HFF-Myc (cell line): ENCODE measurements at regions not wholly inside any gene's neighbourhood (a gene's known extent, or its start where the extent isn't known, plus 50 kb on each side); places are given as distances from the start of the nearest gene placed in this dataset.

Source experiments
- DNase-seq: peaks from one replicate; pipeline ENCODE4 v3.0.0-alpha.2; 2011; ENCODE audit warnings: low read depth; ENCODE audit errors: extremely low read depth
- H3K4me3 ChIP-seq: replicated peaks from 2 replicates; pipeline ENCODE4 v1.5.1; 2011; ENCODE audit warnings: low read depth, mild to moderate bottlenecking, control low read depth, low read length
- TF ChIP-seq, protein P1 (sequence below): IDR thresholded peaks from 2 replicates; pipeline ENCODE4 v1.5.1; 2012; ENCODE audit warnings: mild to moderate bottlenecking, low read depth, low read length, control low read depth; ENCODE audit errors: missing control alignments

DNA sequence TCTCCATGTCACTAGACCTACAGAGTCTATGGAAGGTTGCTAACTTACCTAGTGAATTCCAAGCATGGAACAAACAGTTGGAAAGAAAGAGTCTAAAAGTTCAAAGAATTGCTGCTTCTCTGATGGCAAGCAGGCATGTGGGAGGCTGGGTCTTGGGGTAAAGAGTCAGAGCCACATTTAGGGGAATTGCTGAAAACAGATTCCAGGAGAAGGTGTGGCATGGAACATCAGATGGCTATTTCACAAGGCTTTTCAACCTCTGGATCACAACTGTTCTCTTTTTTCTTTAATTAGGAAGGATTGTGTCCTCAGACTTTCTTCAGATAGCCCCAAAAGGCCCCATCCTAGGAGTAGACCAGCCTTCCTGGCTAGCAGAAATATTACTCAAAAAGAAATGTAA, 601.5 kb downstream of the MAFB start:
- no peak overlapping the region for H3K4me3 ChIP-seq
- no peak for DNase-seq
- TF ChIP-seq, protein P1, sequence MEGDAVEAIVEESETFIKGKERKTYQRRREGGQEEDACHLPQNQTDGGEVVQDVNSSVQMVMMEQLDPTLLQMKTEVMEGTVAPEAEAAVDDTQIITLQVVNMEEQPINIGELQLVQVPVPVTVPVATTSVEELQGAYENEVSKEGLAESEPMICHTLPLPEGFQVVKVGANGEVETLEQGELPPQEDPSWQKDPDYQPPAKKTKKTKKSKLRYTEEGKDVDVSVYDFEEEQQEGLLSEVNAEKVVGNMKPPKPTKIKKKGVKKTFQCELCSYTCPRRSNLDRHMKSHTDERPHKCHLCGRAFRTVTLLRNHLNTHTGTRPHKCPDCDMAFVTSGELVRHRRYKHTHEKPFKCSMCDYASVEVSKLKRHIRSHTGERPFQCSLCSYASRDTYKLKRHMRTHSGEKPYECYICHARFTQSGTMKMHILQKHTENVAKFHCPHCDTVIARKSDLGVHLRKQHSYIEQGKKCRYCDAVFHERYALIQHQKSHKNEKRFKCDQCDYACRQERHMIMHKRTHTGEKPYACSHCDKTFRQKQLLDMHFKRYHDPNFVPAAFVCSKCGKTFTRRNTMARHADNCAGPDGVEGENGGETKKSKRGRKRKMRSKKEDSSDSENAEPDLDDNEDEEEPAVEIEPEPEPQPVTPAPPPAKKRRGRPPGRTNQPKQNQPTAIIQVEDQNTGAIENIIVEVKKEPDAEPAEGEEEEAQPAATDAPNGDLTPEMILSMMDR, result no peak

DNA sequence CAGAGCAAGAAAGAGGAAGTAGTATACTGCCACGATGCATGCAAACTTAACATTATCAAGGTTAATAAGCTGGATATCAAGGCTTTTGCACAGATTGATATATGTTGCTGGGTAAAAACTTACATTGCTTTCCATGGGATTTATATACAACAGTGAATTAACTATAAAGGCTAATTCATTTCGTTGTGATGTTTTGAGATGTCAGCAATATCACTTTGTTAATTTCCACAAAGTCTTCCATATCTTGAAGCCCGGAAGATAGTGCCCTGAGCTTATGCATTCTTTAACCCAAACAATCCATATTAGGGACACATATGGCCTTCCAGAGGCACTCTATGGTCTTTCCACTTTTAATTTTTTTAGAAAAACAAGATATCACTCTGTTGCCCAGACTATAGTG, 603.5 kb downstream of the MAFB start:
- H3K4me3 ChIP-seq, result no peak overlapping the region
- TF ChIP-seq, protein P1, result no peak
- DNase-seq, result no peak

DNA sequence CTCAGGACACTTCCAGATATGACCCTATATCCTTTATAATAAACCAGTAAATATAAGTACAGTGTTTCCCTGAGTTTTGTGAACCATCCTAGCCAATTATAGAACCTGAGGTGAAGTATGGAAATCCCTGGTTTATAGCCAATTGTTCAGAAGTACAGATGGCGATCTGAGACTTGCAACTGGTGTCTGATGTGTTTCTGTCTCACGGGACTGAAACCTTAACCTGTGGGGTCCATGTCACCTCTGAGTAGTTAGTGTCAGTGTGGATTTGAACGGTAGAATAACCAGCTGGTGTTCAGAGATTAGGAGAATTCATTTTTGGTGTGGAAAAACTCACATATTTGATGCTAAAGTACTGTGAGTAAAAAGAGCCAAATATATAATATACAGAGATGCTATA, 606.6 kb downstream of the MAFB start:
- no peak for DNase-seq
- TF ChIP-seq, protein P1, result no peak
- no peak overlapping the region for H3K4me3 ChIP-seq

DNA sequence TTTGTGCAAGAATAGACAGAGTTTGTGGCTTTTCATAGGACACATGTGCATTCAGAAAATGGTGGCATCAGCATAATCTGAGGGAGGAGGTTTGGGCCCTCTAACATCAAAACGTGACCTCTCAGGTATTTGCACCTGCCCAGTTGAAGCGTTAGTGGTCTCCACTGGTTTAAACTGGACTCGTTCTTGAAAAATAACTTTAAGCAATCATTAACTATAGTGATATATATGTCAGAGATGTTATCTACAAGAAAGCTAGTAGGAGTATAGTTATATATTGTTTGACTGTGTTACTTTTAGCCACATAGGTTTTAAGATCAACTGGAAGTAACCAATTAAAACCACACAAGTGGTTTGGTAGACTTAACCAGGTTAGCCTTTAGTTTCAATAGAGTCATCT, 607.4 kb downstream of the MAFB start:
- TF ChIP-seq, protein P1, result no peak
- H3K4me3 ChIP-seq, result no peak overlapping the region
- DNase-seq, result no peak

DNA sequence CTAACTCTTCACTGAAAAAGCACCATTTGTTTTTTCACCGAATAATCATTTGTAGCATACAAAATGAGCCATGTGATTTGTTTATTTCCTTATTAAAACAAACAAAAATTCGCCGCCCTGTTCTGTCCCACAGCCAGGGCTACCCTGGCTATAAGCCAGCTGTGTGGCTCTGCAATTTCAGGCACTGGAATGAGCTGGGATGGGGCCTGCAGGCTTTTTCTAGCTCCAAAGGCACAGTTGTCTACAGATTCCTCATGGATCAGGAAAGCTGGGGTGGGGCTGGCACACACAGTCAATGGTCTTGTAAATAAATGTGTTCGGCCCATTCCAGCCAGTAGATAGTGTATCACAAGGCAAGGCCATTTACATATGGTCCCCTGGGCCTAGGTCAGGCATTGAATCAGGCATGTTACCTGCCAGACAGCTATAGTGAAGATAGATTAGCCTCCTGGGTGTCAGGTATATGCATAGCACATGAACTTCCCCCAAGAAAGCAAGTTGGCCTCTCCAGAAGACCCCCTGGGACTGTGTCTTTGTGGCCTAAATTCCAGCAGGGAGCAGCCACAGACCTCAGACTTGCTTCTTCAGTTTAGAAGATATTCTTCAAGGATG, 608.9 kb downstream of the MAFB start:
- no peak overlapping the region for H3K4me3 ChIP-seq
- no peak for DNase-seq
- TF ChIP-seq, protein P1, result no peak

DNA sequence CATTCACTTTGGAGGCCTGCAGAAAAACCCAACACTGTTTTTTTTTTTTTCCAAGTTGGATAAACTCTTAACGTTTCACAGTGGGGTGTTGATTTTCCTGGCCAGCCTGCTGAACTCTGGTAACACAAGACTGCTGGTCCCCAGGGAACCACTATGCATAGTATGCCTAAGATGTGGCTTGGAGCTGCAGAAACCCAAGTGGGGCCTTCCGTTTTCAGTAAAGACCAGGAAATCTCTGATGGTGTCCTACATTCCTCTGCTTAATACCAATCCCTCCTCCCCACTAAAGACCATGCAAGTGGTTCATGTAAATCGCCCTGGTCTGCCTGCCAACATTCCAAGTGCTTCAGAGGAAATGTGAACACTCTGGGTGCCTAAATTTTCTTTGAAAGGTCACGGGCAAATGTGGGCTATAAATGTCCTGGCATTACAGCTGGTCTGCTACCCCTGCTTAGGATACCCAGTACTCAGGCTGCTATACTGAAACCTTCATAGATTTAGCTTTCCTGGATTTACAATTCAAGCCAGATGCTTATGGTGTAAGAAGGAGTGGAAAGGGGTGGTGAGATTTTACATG, 615.4 kb downstream of the MAFB start:
- H3K4me3 ChIP-seq, result no peak overlapping the region
- no peak for DNase-seq
- TF ChIP-seq, protein P1, result no peak

DNA sequence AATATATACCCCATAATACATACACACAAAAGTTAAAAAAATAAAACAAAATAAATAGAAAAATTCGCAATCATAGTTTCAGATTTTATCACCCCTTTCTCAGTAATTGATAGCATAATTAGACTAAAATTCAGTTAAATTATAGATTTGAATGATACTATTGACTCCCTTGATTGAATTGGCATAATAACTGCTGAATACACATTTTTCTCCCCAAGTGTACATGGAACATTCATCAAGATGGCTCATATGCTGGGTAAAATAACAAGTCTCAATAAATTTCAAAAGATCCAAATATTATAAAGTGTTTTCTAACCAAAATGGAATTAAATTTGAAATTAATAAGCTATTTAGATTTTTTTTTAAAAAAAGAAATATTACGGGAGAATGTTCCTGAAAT, 616.1 kb downstream of the MAFB start:
- H3K4me3 ChIP-seq, result no peak overlapping the region
- no peak for DNase-seq
- TF ChIP-seq, protein P1, result no peak
